IMR-90 (cell line): ENCODE measurements at regions not wholly inside any gene's neighbourhood (a gene's known extent, or its start where the extent isn't known, plus 50 kb on each side); places are given as distances from the start of the nearest gene placed in this dataset.

Experiments
- ATAC-seq: fragments of 200-7000 bp; cut with Tn5 transposase; 2 replicates; pipeline ENCODE4 v1.9.1; 2020; ENCODE audit warnings: low read depth, mild to moderate bottlenecking, moderate library complexity
- BruUV-seq: library from RNA; stranded (reverse); fragments of 400-500 nt; replicated peaks from 2 replicates; lab custom pipeline; 2021; lab: Mats Ljungman, UMichigan
- CTCF ChIA-PET: fragments of 300-600 bp; formaldehyde crosslinking; extraction: SDS; loops from one replicate; lab custom pipeline; 2021; ENCODE audit warnings: antibody characterized with exemption; lab: Yijun Ruan, JAX
- POLR2A ChIA-PET: fragments of 300-600 bp; sonication (Branson Sonifier 250); formaldehyde crosslinking; loops from one replicate; lab custom pipeline; 2022; ENCODE audit warnings: antibody characterized with exemption; ENCODE audit not compliant: unreplicated experiment; lab: Charles Lee
- DNase-seq: peaks from one replicate; pipeline ENCODE4 v3.0.0; 2013
- H2AFZ ChIP-seq: replicated peaks from 2 replicates; pipeline ENCODE3; 2013; ENCODE audit warnings: low read length, mild to moderate bottlenecking; ENCODE audit not compliant: poor library complexity
- H2AK5ac ChIP-seq: 2 replicates; pipeline ENCODE4 v1.6.1; 2013; ENCODE audit warnings: low read depth, low read length, inconsistent platforms
- H2AK9ac ChIP-seq: replicated peaks from 2 replicates; pipeline ENCODE3; 2013; ENCODE audit warnings: mild to moderate bottlenecking, low read depth, low read length, moderate library complexity; ENCODE audit not compliant: poor library complexity
- H2BK120ac ChIP-seq: 2 replicates; pipeline ENCODE4 v1.6.1; 2013; ENCODE audit warnings: low read depth, low read length, inconsistent platforms
- H2BK15ac ChIP-seq: 3 replicates; pipeline ENCODE4 v1.6.1; 2013; ENCODE audit warnings: low read depth, low read length, inconsistent platforms
- H2BK20ac ChIP-seq: 2 replicates; pipeline ENCODE4 v1.6.1; 2013; ENCODE audit warnings: low read depth, mild to moderate bottlenecking, inconsistent platforms, low read length, moderate library complexity
- H2BK5ac ChIP-seq: 2 replicates; pipeline ENCODE4 v1.6.1; 2013; ENCODE audit warnings: mild to moderate bottlenecking, low read depth, low read length, inconsistent platforms; ENCODE audit not compliant: poor library complexity, severe bottlenecking
- H3K14ac ChIP-seq: replicated peaks from 2 replicates; pipeline ENCODE4 v1.6.1; 2013; ENCODE audit warnings: low read depth, low read length, inconsistent platforms
- H3K18ac ChIP-seq: 2 replicates; pipeline ENCODE4 v1.6.1; 2013; ENCODE audit warnings: low read depth, low read length, control low read depth
- H3K23ac ChIP-seq: 2 replicates; pipeline ENCODE4 v1.6.1; 2013; ENCODE audit warnings: low read depth, low read length, inconsistent platforms
- H3K27ac ChIP-seq: 2 replicates; pipeline ENCODE4 v1.5.1; 2013; ENCODE audit warnings: mild to moderate bottlenecking, control low read depth, low read length; ENCODE audit not compliant: insufficient read depth
- H3K27me3 ChIP-seq: 2 replicates; pipeline ENCODE4 v1.6.1; 2013; ENCODE audit warnings: low read length; ENCODE audit not compliant: control insufficient read depth, insufficient read depth
- H3K36me3 ChIP-seq: 2 replicates; pipeline ENCODE4 v1.6.1; 2013; ENCODE audit warnings: low read length, mixed read lengths; ENCODE audit not compliant: control insufficient read depth, insufficient read depth
- H3K4ac ChIP-seq: 2 replicates; pipeline ENCODE4 v1.6.1; 2013; ENCODE audit warnings: low read depth, low read length, inconsistent platforms
- H3K4me1 ChIP-seq: 2 replicates; pipeline ENCODE4 v1.6.1; 2013; ENCODE audit warnings: low read length, mixed read lengths; ENCODE audit not compliant: control insufficient read depth, insufficient read depth
- H3K4me2 ChIP-seq: 2 replicates; pipeline ENCODE4 v1.6.1; 2013; ENCODE audit warnings: low read depth, mild to moderate bottlenecking, control low read depth, low read length, moderate library complexity
- H3K4me3 ChIP-seq: 2 replicates; pipeline ENCODE4 v1.5.1; 2013; ENCODE audit warnings: low read depth, mild to moderate bottlenecking, control low read depth, low read length, moderate library complexity; ENCODE audit not compliant: insufficient read depth
- H3K56ac ChIP-seq: 2 replicates; pipeline ENCODE4 v1.6.1; 2013; ENCODE audit warnings: low read length, inconsistent platforms; ENCODE audit not compliant: insufficient read depth; ENCODE audit errors: extremely low read depth
- H3K79me1 ChIP-seq, 2 experiments: 2 replicates each; pipeline ENCODE4 v1.6.1; 2013; ENCODE audit warnings: low read length in 2 of 2, inconsistent platforms in 1 of 2, low read depth in 1 of 2
- H3K9ac ChIP-seq: 2 replicates; pipeline ENCODE4 v1.6.1; 2013; ENCODE audit warnings: low read depth, low read length, control low read depth
- H3K9me1 ChIP-seq: 2 replicates; pipeline ENCODE4 v1.6.1; 2013; ENCODE audit warnings: low read length, inconsistent platforms; ENCODE audit not compliant: insufficient read depth
- H3K9me3 ChIP-seq: 2 replicates; pipeline ENCODE4 v1.6.1; 2013; ENCODE audit warnings: low read length; ENCODE audit not compliant: control insufficient read depth, insufficient read depth
- H4K20me1 ChIP-seq: 2 replicates; pipeline ENCODE4 v1.6.1; 2013; ENCODE audit warnings: low read length, inconsistent platforms; ENCODE audit not compliant: insufficient read depth
- H4K5ac ChIP-seq: 2 replicates; pipeline ENCODE4 v1.6.1; 2013; ENCODE audit warnings: mild to moderate bottlenecking, low read depth, low read length, control low read depth
- H4K8ac ChIP-seq, 2 experiments: 2 replicates each; pipeline ENCODE4 v1.6.1; 2013; ENCODE audit warnings: low read depth in 2 of 2, low read length in 2 of 2, control low read depth in 1 of 2, inconsistent platforms in 1 of 2
- H4K91ac ChIP-seq: 2 replicates; pipeline ENCODE4 v1.6.1; 2013; ENCODE audit warnings: low read depth, low read length, inconsistent platforms; ENCODE audit not compliant: insufficient read depth
- BHLHE40 ChIP-seq: fragments of 150-350 bp; IDR thresholded peaks from 2 replicates; pipeline ENCODE4 v1.6.1; 2016; ENCODE audit warnings: mild to moderate bottlenecking, low read depth, low read length
- CEBPB ChIP-seq: IDR thresholded peaks from 2 replicates; pipeline ENCODE4 v1.6.1; 2012; ENCODE audit warnings: low read depth, low read length, improper control_type of control experiment
- CHD1 ChIP-seq: IDR thresholded peaks from 2 replicates; pipeline ENCODE4 v1.6.1; 2012; ENCODE audit warnings: low read depth, low read length, improper control_type of control experiment
- CTCF ChIP-seq: conservative IDR thresholded peaks from 2 replicates; pipeline ENCODE4 v1.5.1; 2012; ENCODE audit warnings: mild to moderate bottlenecking, low read depth, low read length, improper control_type of control experiment
- ELK1 ChIP-seq: fragments of 150-350 bp; IDR thresholded peaks from 2 replicates; pipeline ENCODE4 v1.6.1; 2016; ENCODE audit warnings: low read depth, mild to moderate bottlenecking, low read length, moderate library complexity, borderline replicate concordance
- FOS ChIP-seq: fragments of 150-350 bp; IDR thresholded peaks from 2 replicates; pipeline ENCODE4 v1.6.1; 2016; ENCODE audit warnings: low read depth, low read length
- MAFK ChIP-seq: IDR thresholded peaks from 2 replicates; pipeline ENCODE4 v1.6.1; 2012; ENCODE audit warnings: low read depth, low read length, improper control_type of control experiment
- MAZ ChIP-seq: IDR thresholded peaks from 2 replicates; pipeline ENCODE4 v1.6.1; 2012; ENCODE audit warnings: low read depth, mild to moderate bottlenecking, low read length, improper control_type of control experiment, moderate library complexity, borderline replicate concordance
- MXI1 ChIP-seq: IDR thresholded peaks from 2 replicates; pipeline ENCODE4 v1.6.1; 2012; ENCODE audit warnings: low read depth, mild to moderate bottlenecking, low read length, moderate library complexity, borderline replicate concordance
- NFE2L2 ChIP-seq: fragments of 150-350 bp; IDR thresholded peaks from 2 replicates; pipeline ENCODE4 v1.6.1; 2016; ENCODE audit warnings: low read depth, mild to moderate bottlenecking, low read length
- POLR2A ChIP-seq: IDR thresholded peaks from 2 replicates; pipeline ENCODE4 v1.6.1; 2012; ENCODE audit warnings: mild to moderate bottlenecking, low read depth, low read length
- RAD21 ChIP-seq: IDR thresholded peaks from 2 replicates; pipeline ENCODE4 v1.6.1; 2012; ENCODE audit warnings: low read length, improper control_type of control experiment
- RCOR1 ChIP-seq: IDR thresholded peaks from 2 replicates; pipeline ENCODE4 v1.6.1; 2012; ENCODE audit warnings: mild to moderate bottlenecking, low read length, improper control_type of control experiment; ENCODE audit not compliant: insufficient replicate concordance
- RFX5 ChIP-seq: IDR thresholded peaks from 2 replicates; pipeline ENCODE4 v1.8.0; 2012; ENCODE audit warnings: low read depth, mild to moderate bottlenecking, low read length, moderate library complexity
- SMC3 ChIP-seq: fragments of 150-350 bp; IDR thresholded peaks from 2 replicates; pipeline ENCODE4 v1.6.1; 2016; ENCODE audit warnings: low read depth, mild to moderate bottlenecking, antibody characterized with exemption, low read length, moderate library complexity
- USF2 ChIP-seq: fragments of 150-350 bp; IDR thresholded peaks from 2 replicates; pipeline ENCODE4 v1.6.1; 2017; ENCODE audit warnings: mild to moderate bottlenecking, antibody characterized with exemption, low read length, low read depth
- WGBS, 2 experiments: methylation state at CpG; one replicate each; pipeline versions ENCODE4 v1.1.5 to v1.1.7; 2013; ENCODE audit warnings: missing lambda C conversion rate in 2 of 2; ENCODE audit not compliant: insufficient read length in 1 of 2; ENCODE audit errors: extremely low coverage in 2 of 2; 5-methylcytosine and 5-hydroxymethylcytosine counted together
- dilution Hi-C: fragments of 300-500 bp; cut with HindIII; formaldehyde crosslinking; loops from one replicate; pipeline ENCODE4 v1.14.3; 2018; ENCODE audit warnings: low sequenced_read_pairs; ENCODE audit not compliant: unreplicated experiment
- in situ Hi-C: fragments of 300-500 bp; cut with MboI; formaldehyde crosslinking; loops from 3 replicates; pipeline ENCODE4 v1.14.3; 2019; ENCODE audit warnings: low sequenced_read_pairs, inconsistent platforms, mixed read lengths
- intact Hi-C: fragments of 100-400 bp; cut with micrococcal nuclease; formaldehyde crosslinking; loops from 2 replicates; pipeline ENCODE4 v1.10.0; 2022

- H3K14ac ChIP-seq = no peak overlapping the region
- no peak overlapping the region for H4K8ac ChIP-seq
- H4K5ac ChIP-seq = no peak overlapping the region
- H2BK15ac ChIP-seq = no peak overlapping the region
- H2AK9ac ChIP-seq = no peak overlapping the region
- H3K4me3 ChIP-seq = no peak overlapping the region
- H2AK5ac ChIP-seq = no peak overlapping the region
- DNase-seq = no peak
- H3K23ac ChIP-seq = no peak overlapping the region
- no peak overlapping the region for H3K4me2 ChIP-seq
- no peaks in the 10 kb centered on the region for H3K79me1 ChIP-seq
- H3K27me3 ChIP-seq = peaks cover 4% of the 10 kb centered on the region; the same call in 1 of the 2 replicates
- no peaks in the 10 kb centered on the region; the same call in 1 of the 2 replicates for H3K4me1 ChIP-seq
- no peak overlapping the region for H3K4ac ChIP-seq
- ChIA-PET POLR2A (no interaction called here), CTCF (no interaction called here)
- H4K91ac ChIP-seq = no peak overlapping the region
- no peak overlapping the region for H2BK120ac ChIP-seq
- no TSS peak for BruUV-seq
- dilution Hi-C loops = no loop called here
- in situ Hi-C loops = no loop called here
- no peak overlapping the region for H2BK20ac ChIP-seq
- H2AFZ ChIP-seq = no peak overlapping the region
- no peak overlapping the region for H3K27ac ChIP-seq
- no peak overlapping the region for H3K9ac ChIP-seq
- no peaks in the 10 kb centered on the region for H4K20me1 ChIP-seq
- no peak for ATAC-seq
- no peak for TF ChIP-seq MXI1
- TF ChIP-seq CTCF = no peak
- no peak for TF ChIP-seq MAFK
- TF ChIP-seq RCOR1 = no peak
- no peak for TF ChIP-seq POLR2A
- no peak for TF ChIP-seq USF2
- no peak for TF ChIP-seq FOS
- no peak for TF ChIP-seq SMC3
- TF ChIP-seq ELK1 = no peak
- TF ChIP-seq NFE2L2 = no peak
- no peak for TF ChIP-seq BHLHE40
- no peak for TF ChIP-seq RFX5
- TF ChIP-seq RAD21 = no peak
- no peak for TF ChIP-seq MAZ
- TF ChIP-seq CEBPB = no peak
- TF ChIP-seq CHD1 = no peak
- H3K9me3 ChIP-seq = no peaks in the 10 kb centered on the region
- H3K9me1 ChIP-seq = no peaks in the 10 kb centered on the region
- H3K56ac ChIP-seq = no peak overlapping the region
- intact Hi-C loops = no loop called here
- no peak overlapping the region for H3K18ac ChIP-seq
- no CpG with 5 or more reads among the region's 4 CpGs for WGBS, 2 experiments
- no peak overlapping the region for H2BK5ac ChIP-seq
- no peaks in the 10 kb centered on the region for H3K36me3 ChIP-seq
Observed at GRCh38 chr6:166733900-166734299, 106.8 kb upstream of the RPS6KA2 start.
